K562 (cell line): ENCODE measurements at regions not wholly inside any gene's neighbourhood (a gene's known extent, or its start where the extent isn't known, plus 50 kb on each side); places are given as distances from the start of the nearest gene placed in this dataset.

Source experiments
- ATAC-seq: fragments of 200-7000 bp; cut with Tn5 transposase; 3 replicates; pipeline ENCODE4 v1.9.1; 2020; ENCODE audit warnings: moderate library complexity
- BruUV-seq: library from RNA; stranded (reverse); fragments of 400-500 nt; replicated peaks from 2 replicates; lab custom pipeline; 2021; lab: Mats Ljungman, UMichigan
- CTCF ChIA-PET: fragments of 300-600 bp; formaldehyde crosslinking; extraction: SDS; loops from one replicate; lab custom pipeline; 2021; ENCODE audit warnings: low intra/inter-chr PET ratio; lab: Yijun Ruan, JAX
- POLR2A ChIA-PET: fragments of 300-600, 350-650 bp; sonication (Branson Sonifier 250); formaldehyde crosslinking; extraction: SDS; loops from one replicate; lab custom pipeline; 2021; ENCODE audit warnings: antibody characterized with exemption, inconsistent platforms; lab: Yijun Ruan, JAX
- DNase-seq, 4 experiments: peaks; one replicate each; pipeline versions ENCODE4 v3.0.0 to v3.0.0-alpha.2; 2011 to 2018; ENCODE audit warnings: low spot score in 3 of 4, mixed read lengths in 3 of 4; ENCODE audit errors: extremely low read depth in 1 of 4
- FAIRE-seq: peaks from 2 replicates; lab custom pipeline; 2011; peaks lifted over from hg19 to GRCh38; lab: Jason Lieb, UNC
- H2AFZ ChIP-seq: 2 replicates; pipeline ENCODE4 v1.6.0; 2011; ENCODE audit warnings: low read depth, low read length, control low read depth, inconsistent platforms
- H3K27ac ChIP-seq: fragments of 200-600 bp; 3 replicates; pipeline ENCODE4 v1.8.0; 2011; ENCODE audit warnings: low read depth, mild to moderate bottlenecking, control low read depth, inconsistent platforms, low read length, moderate library complexity, mixed read lengths; ENCODE audit errors: extremely low read depth
- H3K27me3 ChIP-seq, 2 experiments: fragments of 300-600 bp in 1 of 2; 2 replicates in 1 of 2; 3 replicates in 1 of 2; pipeline versions ENCODE4 v1.6.0 to v1.8.0; 2011; ENCODE audit warnings: inconsistent platforms in 2 of 2, low read length in 2 of 2, mild to moderate bottlenecking in 1 of 2, mixed read lengths in 1 of 2, moderate library complexity in 1 of 2; ENCODE audit not compliant: control insufficient read depth in 2 of 2, insufficient read depth in 2 of 2
- H3K36me3 ChIP-seq: fragments of 300-600 bp; 3 replicates; pipeline ENCODE4 v1.8.0; 2011; ENCODE audit warnings: mild to moderate bottlenecking, low read length, inconsistent platforms; ENCODE audit not compliant: control insufficient read depth, insufficient read depth
- H3K4me1 ChIP-seq, 2 experiments: fragments of 200-600 bp in 1 of 2; replicated peaks in 1 of 2; 2 replicates in 1 of 2; 3 replicates in 1 of 2; pipeline versions ENCODE4 v1.5.1 to v1.8.0; 2011; ENCODE audit warnings: inconsistent platforms in 2 of 2, low read length in 2 of 2, mild to moderate bottlenecking in 1 of 2, mixed read lengths in 1 of 2, moderate library complexity in 1 of 2; ENCODE audit not compliant: control insufficient read depth in 2 of 2, insufficient read depth in 2 of 2
- H3K4me2 ChIP-seq: 2 replicates; pipeline ENCODE4 v1.6.1; 2011; ENCODE audit warnings: low read length, control low read depth, inconsistent platforms, mixed read lengths; ENCODE audit not compliant: insufficient read depth
- H3K4me3 ChIP-seq: fragments of 200-600 bp; sonication (generic), shearing (Covaris generic); 2 replicates; pipeline ENCODE4 v1.5.1; 2016; ENCODE audit warnings: control low read depth, inconsistent platforms
- H3K79me2 ChIP-seq: fragments of 200-600 bp; 3 replicates; pipeline ENCODE4 v1.8.0; 2011; ENCODE audit warnings: low read length, inconsistent platforms; ENCODE audit not compliant: control insufficient read depth, insufficient read depth
- H3K9ac ChIP-seq, 2 experiments: 2 replicates each; pipeline versions ENCODE4 v1.6.0 to v1.6.1; 2011; ENCODE audit warnings: low read depth in 2 of 2, low read length in 2 of 2, control low read depth in 1 of 2, inconsistent platforms in 1 of 2, mild to moderate bottlenecking in 1 of 2, mixed read lengths in 1 of 2; ENCODE audit not compliant: insufficient read depth in 1 of 2
- H3K9me1 ChIP-seq: one replicate; pipeline ENCODE4 v1.6.0; 2011; ENCODE audit warnings: inconsistent platforms, mild to moderate bottlenecking, low read length, moderate library complexity; ENCODE audit not compliant: control insufficient read depth, insufficient read depth
- H3K9me3 ChIP-seq: replicated peaks from 2 replicates; pipeline ENCODE4 v1.5.1; 2011; ENCODE audit warnings: low read depth, low read length, inconsistent platforms; ENCODE audit not compliant: control insufficient read depth, insufficient read depth
- H4K20me1 ChIP-seq: replicated peaks from 2 replicates; pipeline ENCODE4 v1.6.1; 2011; ENCODE audit warnings: low read length, inconsistent platforms, mixed read lengths; ENCODE audit not compliant: control insufficient read depth, insufficient read depth
- AFF4 ChIP-seq: sonication (generic); formaldehyde crosslinking; IDR thresholded peaks from 2 replicates; pipeline ENCODE4 v1.8.0; 2023; ENCODE audit warnings: mild to moderate bottlenecking, missing genetic modification reagents
- ARID2 ChIP-seq: fragments of 450-650 bp; IDR thresholded peaks from 2 replicates; pipeline ENCODE4 v1.6.1; 2017; ENCODE audit warnings: antibody characterized with exemption, mild to moderate bottlenecking
- ETV6 ChIP-seq, 3 experiments: fragments of 150-350 bp in 1 of 3; sonication (generic) in 1 of 3; formaldehyde crosslinking in 1 of 3; IDR thresholded peaks; 2 replicates each; pipeline versions ENCODE4 v1.6.1 to v1.8.0; 2014 to 2022; ENCODE audit warnings: borderline replicate concordance in 2 of 3, low read depth in 2 of 3, antibody characterized with exemption in 1 of 3, low read length in 1 of 3, mild to moderate bottlenecking in 1 of 3, missing genetic modification reagents in 1 of 3
- HNRNPH1 ChIP-seq: fragments of 200-400 bp; formaldehyde crosslinking; optimal IDR thresholded peaks from 2 replicates; pipeline ENCODE3; 2017; ENCODE audit warnings: low read depth, mild to moderate bottlenecking, low read length, moderate library complexity
- MAX ChIP-seq: sonication (generic); formaldehyde crosslinking; IDR thresholded peaks from 2 replicates; pipeline ENCODE4 v1.9.0; 2022; ENCODE audit warnings: mild to moderate bottlenecking, missing genetic modification reagents
- RBFOX2 ChIP-seq: fragments of 200-400 bp; formaldehyde crosslinking; IDR thresholded peaks from 2 replicates; pipeline ENCODE4 v1.6.1; 2017; ENCODE audit warnings: low read depth, mild to moderate bottlenecking, low read length, moderate library complexity
- SIN3A ChIP-seq, 2 experiments: fragments of 150-350 bp in 1 of 2; IDR thresholded peaks; 2 replicates each; pipeline ENCODE4 v1.6.1; 2011 to 2016; ENCODE audit warnings: borderline replicate concordance in 2 of 2, low read depth in 2 of 2, low read length in 2 of 2, mild to moderate bottlenecking in 2 of 2, moderate library complexity in 2 of 2; ENCODE audit not compliant: control insufficient read depth in 1 of 2
- ZC3H8 ChIP-seq: fragments of 450-650 bp; IDR thresholded peaks from 2 replicates; pipeline ENCODE4 v1.6.1; 2017
- ZNF253 ChIP-seq: fragments of 250-450 bp; sonication (Bioruptor Pico); conservative IDR thresholded peaks from 2 replicates; pipeline ENCODE4 v1.6.1; 2021; ENCODE audit warnings: mild to moderate bottlenecking
- ZNF384 ChIP-seq: IDR thresholded peaks from 2 replicates; pipeline ENCODE4 v1.6.1; 2012; ENCODE audit warnings: low read depth, low read length, improper control_type of control experiment
- ZNF41 ChIP-seq: fragments of 250-450 bp; sonication (Bioruptor Pico); conservative IDR thresholded peaks from 2 replicates; pipeline ENCODE4 v1.4.0; 2020; ENCODE audit warnings: mild to moderate bottlenecking
- WGBS: fragments of 100-300 bp; shearing (Covaris generic); methylation state at CpG from one replicate; pipeline ENCODE4 v1.1.6; 2016; ENCODE audit warnings: low coverage, mixed read lengths; ENCODE audit not compliant: insufficient coverage; ENCODE audit errors: missing lambda C conversion rate; 5-methylcytosine and 5-hydroxymethylcytosine counted together
- in situ Hi-C: fragments of 300-500 bp; cut with MboI; formaldehyde crosslinking; loops from 4 replicates; pipeline ENCODE4 v1.15.0; 2018; ENCODE audit warnings: inconsistent platforms, mixed read lengths
- intact Hi-C: fragments of 100-400 bp; cut with micrococcal nuclease; formaldehyde crosslinking; loops from 2 replicates; pipeline ENCODE4 v1.14.2; 2022

- Histone ChIP-seq H3K27me3 (peaks cover 6 to 34% of the 10 kb centered on the region in 2 experiments; a peak in 3 of 5 replicates), H3K4me2 (no peak overlapping the region), H3K4me1 (no peaks in the 10 kb centered on the region), H3K27ac (no peak overlapping the region), H3K4me3 (no peak overlapping the region), H3K9me1 (no peaks in the 10 kb centered on the region), H3K79me2 (no peaks in the 10 kb centered on the region), H2AFZ (no peak overlapping the region), H3K36me3 (no peaks in the 10 kb centered on the region), H3K9me3 (no peaks in the 10 kb centered on the region), H4K20me1 (peaks cover 19% of the 10 kb centered on the region), H3K9ac (no peak overlapping the region)
- WGBS: 0% methylated on average over 4 of the region's 4 CpGs
- intact Hi-C loops (loop anchor here (10.0 kb wide), 1 partner anchor 1372 kb away; no protein-coding TSS in a partner anchor), in situ Hi-C loops (loop anchor here (10.0 to 25.0 kb wide), 2 partner anchors 182 to 1360 kb away; no protein-coding TSS in a partner anchor)
- ChIA-PET POLR2A (no interaction called here), CTCF (interaction anchor here (0.6 kb wide), 1 partner anchor 211 kb away, joined by 3 read pairs; no protein-coding TSS in a partner anchor)
- FAIRE-seq (no peak), ATAC-seq (0 out of 3 replicates have a peak, but pooled peaks have one; percentile 24), DNase-seq (no peak)
- no TSS peak for BruUV-seq
- TF ChIP-seq ETV6 (IDR thresholded peaks at IDR 0.05; ENCODE audit: borderline replicate concordance in 1 of 2, low read depth in 2 of 2, low read length in 1 of 2) (no peak), ETV6 (CRISPR knock-in tag; IDR thresholded peaks at IDR 0.05; ENCODE audit: borderline replicate concordance) (no peak), SIN3A (IDR thresholded peaks at IDR 0.05; ENCODE audit: borderline replicate concordance in 2 of 2, control insufficient read depth in 1 of 2, low read depth in 2 of 2, low read length in 2 of 2) (no peak), ARID2 (no peak), MAX (CRISPR knock-in tag) (no peak), ZNF253 (CRISPR knock-in tag) (no peak), ZC3H8 (no peak), RBFOX2 (no peak), ZNF384 (no peak), ZNF41 (CRISPR knock-in tag) (no peak), HNRNPH1 (no peak), AFF4 (CRISPR knock-in tag) (no peak)
These were observed 75.8 kb downstream of the BUD13 start for GRCh38 chr11:116697011-116697410.
